DOHH2 (cell line): ENCODE measurements at regions not wholly inside any gene's neighbourhood (a gene's known extent, or its start where the extent isn't known, plus 50 kb on each side); places are given as distances from the start of the nearest gene placed in this dataset.

Source experiments
- H3F3A ChIP-seq: fragments of 200-600 bp; sonication (generic), shearing (Covaris generic); 2 replicates; pipeline ENCODE4 v1.6.0; 2016; ENCODE audit warnings: antibody characterized with exemption, mild to moderate bottlenecking; ENCODE audit not compliant: control insufficient read depth, insufficient read depth
- H3K27ac ChIP-seq: fragments of 200-600 bp; sonication (generic); 2 replicates; pipeline ENCODE4 v1.5.1; 2014; ENCODE audit warnings: low read depth, mild to moderate bottlenecking, low read length, moderate library complexity
- H3K27me3 ChIP-seq: fragments of 200-600 bp; sonication (generic); 2 replicates; pipeline ENCODE4 v1.6.1; 2014; ENCODE audit warnings: mild to moderate bottlenecking, low read length, mixed read lengths; ENCODE audit not compliant: control insufficient read depth
- H3K36me3 ChIP-seq: fragments of 200-600 bp; sonication (generic); 2 replicates; pipeline ENCODE4 v1.6.1; 2014; ENCODE audit warnings: mild to moderate bottlenecking, low read length, moderate library complexity, mixed read lengths; ENCODE audit not compliant: control insufficient read depth
- H3K4me1 ChIP-seq: fragments of 200-600 bp; sonication (generic); 2 replicates; pipeline ENCODE4 v1.6.1; 2014; ENCODE audit warnings: mild to moderate bottlenecking, low read length, mixed read lengths; ENCODE audit not compliant: control insufficient read depth
- H3K4me2 ChIP-seq: fragments of 200-600 bp; sonication (generic); 2 replicates; pipeline ENCODE4 v1.6.0; 2014; ENCODE audit warnings: mild to moderate bottlenecking, low read length, moderate library complexity
- H3K4me3 ChIP-seq: fragments of 200-600 bp; sonication (generic); 2 replicates; pipeline ENCODE4 v1.5.1; 2014; ENCODE audit warnings: mild to moderate bottlenecking, low read length, mixed read lengths
- H3K79me2 ChIP-seq: fragments of 200-600 bp; sonication (generic); 2 replicates; pipeline ENCODE4 v1.6.1; 2014; ENCODE audit warnings: mild to moderate bottlenecking, low read length, mixed read lengths; ENCODE audit not compliant: control insufficient read depth
- H3K9me2 ChIP-seq: fragments of 200-600 bp; sonication (generic); replicated peaks from 2 replicates; pipeline ENCODE4 v1.6.1; 2014; ENCODE audit warnings: mild to moderate bottlenecking, low read length, mixed read lengths; ENCODE audit not compliant: control insufficient read depth
- H3K9me3 ChIP-seq: fragments of 200-600 bp; sonication (generic); 2 replicates; pipeline ENCODE4 v1.6.1; 2014; ENCODE audit warnings: antibody characterized with exemption, low read length, mixed read lengths; ENCODE audit not compliant: control insufficient read depth, insufficient read depth
- H4K20me1 ChIP-seq: fragments of 200-600 bp; sonication (generic); 2 replicates; pipeline ENCODE4 v1.6.0; 2014; ENCODE audit warnings: low read depth, mild to moderate bottlenecking, antibody characterized with exemption, low read length, moderate library complexity; ENCODE audit not compliant: control insufficient read depth, insufficient read depth
- EZH2phosphoT487 ChIP-seq: fragments of 200-600 bp; sonication (generic); IDR thresholded peaks from 2 replicates; pipeline ENCODE4 v1.6.1; 2017; ENCODE audit warnings: borderline replicate concordance, mild to moderate bottlenecking, antibody characterized with exemption, low read length, moderate library complexity, mixed read lengths
- TF ChIP-seq, protein P1 (sequence below): fragments of 200-600 bp; sonication (generic); IDR thresholded peaks from one replicate; pipeline ENCODE4 v1.5.1; 2014; ENCODE audit warnings: antibody characterized with exemption, mild to moderate bottlenecking, low read depth, low read length; ENCODE audit not compliant: poor library complexity, severe bottlenecking

- Histone ChIP-seq H3K9me3 (no peaks in the 10 kb centered on the region; the same call in 1 of the 2 replicates), H3F3A (no peaks in the 10 kb centered on the region), H3K27ac (no peak overlapping the region), H3K4me2 (no peak overlapping the region), H3K9me2 (no peaks in the 10 kb centered on the region), H3K4me1 (no peaks in the 10 kb centered on the region), H3K36me3 (no peaks in the 10 kb centered on the region), H3K79me2 (no peaks in the 10 kb centered on the region), H4K20me1 (no peaks in the 10 kb centered on the region), H3K27me3 (no peaks in the 10 kb centered on the region), H3K4me3 (no peak overlapping the region)
- TF ChIP-seq EZH2phosphoT487: no peak
These were observed 723.2 kb downstream of the KCNJ2 start for GRCh38 chr17:70892527-70892926.

- Histone ChIP-seq H3K4me3 (no peak overlapping the region), H4K20me1 (no peaks in the 10 kb centered on the region), H3K4me2 (no peak overlapping the region), H3K36me3 (no peaks in the 10 kb centered on the region), H3K79me2 (no peaks in the 10 kb centered on the region), H3F3A (no peaks in the 10 kb centered on the region), H3K4me1 (no peaks in the 10 kb centered on the region), H3K27ac (no peak overlapping the region), H3K9me3 (no peaks in the 10 kb centered on the region), H3K27me3 (no peaks in the 10 kb centered on the region), H3K9me2 (no peaks in the 10 kb centered on the region)
- no peak for TF ChIP-seq EZH2phosphoT487
- TF ChIP-seq, protein P1, sequence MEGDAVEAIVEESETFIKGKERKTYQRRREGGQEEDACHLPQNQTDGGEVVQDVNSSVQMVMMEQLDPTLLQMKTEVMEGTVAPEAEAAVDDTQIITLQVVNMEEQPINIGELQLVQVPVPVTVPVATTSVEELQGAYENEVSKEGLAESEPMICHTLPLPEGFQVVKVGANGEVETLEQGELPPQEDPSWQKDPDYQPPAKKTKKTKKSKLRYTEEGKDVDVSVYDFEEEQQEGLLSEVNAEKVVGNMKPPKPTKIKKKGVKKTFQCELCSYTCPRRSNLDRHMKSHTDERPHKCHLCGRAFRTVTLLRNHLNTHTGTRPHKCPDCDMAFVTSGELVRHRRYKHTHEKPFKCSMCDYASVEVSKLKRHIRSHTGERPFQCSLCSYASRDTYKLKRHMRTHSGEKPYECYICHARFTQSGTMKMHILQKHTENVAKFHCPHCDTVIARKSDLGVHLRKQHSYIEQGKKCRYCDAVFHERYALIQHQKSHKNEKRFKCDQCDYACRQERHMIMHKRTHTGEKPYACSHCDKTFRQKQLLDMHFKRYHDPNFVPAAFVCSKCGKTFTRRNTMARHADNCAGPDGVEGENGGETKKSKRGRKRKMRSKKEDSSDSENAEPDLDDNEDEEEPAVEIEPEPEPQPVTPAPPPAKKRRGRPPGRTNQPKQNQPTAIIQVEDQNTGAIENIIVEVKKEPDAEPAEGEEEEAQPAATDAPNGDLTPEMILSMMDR: no peak
These were observed 727.5 kb downstream of the KCNJ2 start for GRCh38 chr17:70896843-70897242.

- no peak for TF ChIP-seq EZH2phosphoT487
- TF ChIP-seq, protein P1: no peak
- no peaks in the 10 kb centered on the region for H3K9me3 ChIP-seq
- no peak overlapping the region for H3K4me3 ChIP-seq
- no peaks in the 10 kb centered on the region for H3K27me3 ChIP-seq
- no peaks in the 10 kb centered on the region for H4K20me1 ChIP-seq
- H3F3A ChIP-seq: no peaks in the 10 kb centered on the region
- H3K36me3 ChIP-seq: no peaks in the 10 kb centered on the region
- no peak overlapping the region for H3K4me2 ChIP-seq
- no peaks in the 10 kb centered on the region for H3K4me1 ChIP-seq
- no peaks in the 10 kb centered on the region for H3K79me2 ChIP-seq
- H3K9me2 ChIP-seq: no peaks in the 10 kb centered on the region
- no peak overlapping the region for H3K27ac ChIP-seq
These were observed 728.1 kb downstream of the KCNJ2 start for GRCh38 chr17:70897446-70897845.

- no peak overlapping the region for H3K4me3 ChIP-seq
- H3F3A ChIP-seq: no peaks in the 10 kb centered on the region
- TF ChIP-seq, protein P1: peak; percentile 30
- no peak for TF ChIP-seq EZH2phosphoT487
- no peaks in the 10 kb centered on the region for H4K20me1 ChIP-seq
- no peak overlapping the region for H3K4me2 ChIP-seq
- no peaks in the 10 kb centered on the region for H3K79me2 ChIP-seq
- H3K9me3 ChIP-seq: no peaks in the 10 kb centered on the region
- no peaks in the 10 kb centered on the region for H3K9me2 ChIP-seq
- no peaks in the 10 kb centered on the region for H3K4me1 ChIP-seq
- no peaks in the 10 kb centered on the region for H3K27me3 ChIP-seq
- no peaks in the 10 kb centered on the region for H3K36me3 ChIP-seq
- H3K27ac ChIP-seq: no peak overlapping the region
These were observed 732.5 kb downstream of the KCNJ2 start for GRCh38 chr17:70901870-70902269.
